Cardiac fibroblast (primary cell): ENCODE measurements at regions not wholly inside any gene's neighbourhood (a gene's known extent, or its start where the extent isn't known, plus 50 kb on each side); places are given as distances from the start of the nearest gene placed in this dataset.

Experiments used
- DNase-seq, 2 donors: peaks; one replicate each; pipeline versions ENCODE4 v3.0.0 to v3.0.0-alpha.2; 2010; ENCODE audit warnings: low read depth in 2 of 2
- H3K4me3 ChIP-seq, 2 donors: replicated peaks in 1 of 2; 1 replicate in 1 of 2; 2 replicates in 1 of 2; pipeline ENCODE4 v1.5.1; 2011; ENCODE audit warnings: low read depth in 2 of 2, low read length in 2 of 2, mild to moderate bottlenecking in 2 of 2, moderate library complexity in 1 of 2
- TF ChIP-seq, protein P1 (sequence below): IDR thresholded peaks from one replicate; pipeline ENCODE4 v1.5.1; 2011; ENCODE audit warnings: low read depth, mild to moderate bottlenecking, low read length, inconsistent platforms

DNA sequence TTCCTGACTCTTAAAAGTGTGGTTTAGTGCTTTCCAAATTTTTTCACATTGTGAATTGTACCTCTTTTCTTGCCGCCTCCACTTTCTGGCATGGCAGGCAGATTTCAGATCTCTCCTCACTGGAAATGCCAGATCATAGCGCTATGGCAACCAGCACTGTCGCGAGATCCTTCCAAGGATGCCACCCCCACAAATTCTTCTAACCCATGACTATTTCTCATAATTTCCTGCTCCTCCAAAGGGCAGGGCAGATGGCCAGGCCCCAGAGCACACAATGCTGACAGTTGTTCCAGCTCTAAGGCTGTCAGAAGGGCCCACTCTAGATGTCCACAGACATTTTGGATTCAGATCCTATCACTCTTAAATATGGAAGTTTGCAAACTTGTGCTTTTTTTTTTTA is 446.2 kb upstream of the RIOK2 start:
- DNase-seq: peak; percentile 92 to 94
- TF ChIP-seq, protein P1, sequence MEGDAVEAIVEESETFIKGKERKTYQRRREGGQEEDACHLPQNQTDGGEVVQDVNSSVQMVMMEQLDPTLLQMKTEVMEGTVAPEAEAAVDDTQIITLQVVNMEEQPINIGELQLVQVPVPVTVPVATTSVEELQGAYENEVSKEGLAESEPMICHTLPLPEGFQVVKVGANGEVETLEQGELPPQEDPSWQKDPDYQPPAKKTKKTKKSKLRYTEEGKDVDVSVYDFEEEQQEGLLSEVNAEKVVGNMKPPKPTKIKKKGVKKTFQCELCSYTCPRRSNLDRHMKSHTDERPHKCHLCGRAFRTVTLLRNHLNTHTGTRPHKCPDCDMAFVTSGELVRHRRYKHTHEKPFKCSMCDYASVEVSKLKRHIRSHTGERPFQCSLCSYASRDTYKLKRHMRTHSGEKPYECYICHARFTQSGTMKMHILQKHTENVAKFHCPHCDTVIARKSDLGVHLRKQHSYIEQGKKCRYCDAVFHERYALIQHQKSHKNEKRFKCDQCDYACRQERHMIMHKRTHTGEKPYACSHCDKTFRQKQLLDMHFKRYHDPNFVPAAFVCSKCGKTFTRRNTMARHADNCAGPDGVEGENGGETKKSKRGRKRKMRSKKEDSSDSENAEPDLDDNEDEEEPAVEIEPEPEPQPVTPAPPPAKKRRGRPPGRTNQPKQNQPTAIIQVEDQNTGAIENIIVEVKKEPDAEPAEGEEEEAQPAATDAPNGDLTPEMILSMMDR: no peak
- no peak overlapping the region for H3K4me3 ChIP-seq

DNA sequence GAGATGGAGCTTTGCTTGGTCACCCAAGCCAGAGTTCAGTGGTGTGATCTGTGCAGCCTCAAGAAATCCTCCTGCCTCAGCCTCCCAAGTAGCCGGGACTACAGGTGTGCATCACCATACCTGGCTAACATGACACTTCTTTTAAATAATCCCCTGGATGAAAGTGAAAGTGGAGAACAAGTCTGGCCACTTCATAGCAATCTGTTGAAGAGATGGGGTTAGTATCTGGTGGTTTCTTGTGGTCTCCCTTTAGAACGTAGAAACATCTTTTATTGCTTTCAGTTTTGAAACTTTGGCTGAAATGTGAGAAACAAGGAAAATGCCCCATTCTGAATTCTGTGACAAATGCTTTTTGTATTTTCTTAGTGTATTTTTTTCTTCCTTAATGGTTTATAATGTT is 452.5 kb upstream of the RIOK2 start:
- H3K4me3 ChIP-seq: no peak overlapping the region
- DNase-seq: no peak
- TF ChIP-seq, protein P1: no peak

DNA sequence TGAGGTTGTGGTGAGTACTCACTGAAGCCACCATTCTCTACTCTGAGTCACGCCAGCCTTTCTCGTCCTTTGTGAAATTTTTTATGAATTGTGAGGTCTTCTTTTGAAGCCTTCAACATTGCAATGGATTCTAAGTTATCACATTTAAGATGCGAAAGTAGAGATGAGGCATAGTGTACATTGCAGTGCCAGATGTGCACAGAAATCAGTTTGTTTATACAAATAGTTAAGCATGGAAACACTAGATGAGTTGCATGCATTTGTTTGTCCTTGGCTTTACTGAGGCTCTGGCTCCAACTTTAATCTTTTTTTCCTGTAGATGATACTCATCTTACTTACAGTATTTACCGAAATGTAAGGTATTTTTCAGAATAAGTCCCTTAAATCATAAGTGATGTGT is 453.7 kb upstream of the RIOK2 start:
- TF ChIP-seq, protein P1: no peak
- DNase-seq: no peak
- H3K4me3 ChIP-seq: no peak overlapping the region

DNA sequence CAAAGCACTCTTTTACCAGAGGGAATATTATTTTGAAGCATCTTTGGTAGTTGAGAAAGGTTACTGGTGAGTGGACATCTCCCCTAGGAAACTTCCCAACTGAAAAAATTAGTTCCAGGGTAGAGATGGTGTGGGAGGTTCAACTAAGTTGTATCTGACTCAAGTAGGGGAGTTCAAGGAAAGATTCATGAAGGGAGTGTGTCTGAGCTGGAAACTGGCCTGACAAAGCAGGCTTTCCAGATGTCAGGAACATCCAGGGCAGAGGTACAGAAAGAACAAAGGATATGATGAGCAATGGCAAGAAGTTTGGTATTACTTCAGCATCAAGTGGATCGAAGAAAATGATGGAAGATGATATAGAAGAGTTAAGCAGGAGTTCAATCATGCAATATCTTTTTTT is 458.0 kb upstream of the RIOK2 start:
- TF ChIP-seq, protein P1: no peak
- H3K4me3 ChIP-seq: no peak overlapping the region
- no peak for DNase-seq

DNA sequence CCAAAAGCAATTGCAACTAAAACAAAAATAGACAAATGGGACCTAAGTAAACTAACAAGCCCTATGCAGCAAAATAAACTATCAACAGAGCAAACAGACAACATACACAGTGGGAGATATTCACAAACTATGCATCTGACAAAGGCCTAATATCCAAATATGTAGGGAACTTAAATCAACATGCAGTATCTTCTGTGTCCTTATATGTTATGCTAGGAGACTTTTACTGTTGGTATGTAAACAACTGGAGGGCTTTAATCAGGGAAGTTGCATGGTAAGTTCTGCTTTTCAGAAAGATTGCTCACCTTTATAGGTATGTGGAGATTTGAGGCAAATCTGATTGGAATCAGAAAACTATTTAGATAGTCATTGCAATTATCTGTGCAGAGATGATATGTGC is 461.2 kb upstream of the RIOK2 start:
- TF ChIP-seq, protein P1: no peak
- H3K4me3 ChIP-seq: no peak overlapping the region
- DNase-seq: no peak

DNA sequence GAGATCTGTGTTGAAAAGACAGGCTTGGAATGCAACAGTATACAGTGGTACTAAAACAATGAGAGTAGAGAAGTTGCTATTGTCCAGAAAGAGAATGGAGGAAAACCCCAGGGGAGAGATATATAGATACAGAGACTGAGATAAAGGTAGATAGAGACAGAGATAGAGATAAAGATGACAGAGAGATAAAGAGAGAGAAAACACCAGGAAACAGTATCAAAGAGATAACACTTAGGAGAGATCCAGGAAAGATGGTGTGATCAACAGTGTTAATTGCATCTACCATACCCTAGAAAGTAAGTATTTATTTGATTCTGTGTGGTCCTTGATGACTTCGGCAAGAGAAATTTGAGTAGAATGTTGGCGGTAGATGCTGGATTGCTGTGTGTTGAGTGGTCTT is 461.8 kb upstream of the RIOK2 start:
- H3K4me3 ChIP-seq: no peak overlapping the region
- DNase-seq: no peak
- TF ChIP-seq, protein P1: no peak

DNA sequence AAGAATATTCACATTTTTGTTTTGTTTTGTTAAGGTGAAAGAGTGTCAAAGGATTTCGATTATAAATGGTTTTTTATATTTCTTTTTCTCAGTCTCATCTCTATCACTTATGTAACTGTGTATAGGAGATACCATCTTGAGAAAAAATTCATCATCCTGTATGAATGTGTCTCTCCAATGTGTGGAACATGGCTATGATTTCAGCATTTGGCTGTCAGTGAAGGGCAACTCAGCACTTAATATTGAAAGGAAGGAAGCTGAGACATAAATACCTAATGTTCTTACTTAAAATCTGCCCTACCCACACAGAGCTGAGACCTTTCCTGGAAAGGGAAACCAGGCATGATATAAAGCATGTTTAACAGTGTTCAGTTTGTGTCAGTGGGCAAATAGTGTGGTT is 474.2 kb upstream of the RIOK2 start:
- no peak overlapping the region for H3K4me3 ChIP-seq
- peak; percentile 14 to 18 for DNase-seq
- TF ChIP-seq, protein P1: no peak
